Stimulated activated CD4-positive, alpha-beta T cell treated with anti-CD3 and anti-CD28 coated beads, Interleukin-15, amount 100 ng/mL, for 24 hours (primary cell): ENCODE measurements at regions not wholly inside any gene's neighbourhood (a gene's known extent, or its start where the extent isn't known, plus 50 kb on each side); places are given as distances from the start of the nearest gene placed in this dataset.

Experiments
- DNase-seq: peaks from one replicate; pipeline ENCODE4 v3.0.0-alpha.2; 2020

DNA sequence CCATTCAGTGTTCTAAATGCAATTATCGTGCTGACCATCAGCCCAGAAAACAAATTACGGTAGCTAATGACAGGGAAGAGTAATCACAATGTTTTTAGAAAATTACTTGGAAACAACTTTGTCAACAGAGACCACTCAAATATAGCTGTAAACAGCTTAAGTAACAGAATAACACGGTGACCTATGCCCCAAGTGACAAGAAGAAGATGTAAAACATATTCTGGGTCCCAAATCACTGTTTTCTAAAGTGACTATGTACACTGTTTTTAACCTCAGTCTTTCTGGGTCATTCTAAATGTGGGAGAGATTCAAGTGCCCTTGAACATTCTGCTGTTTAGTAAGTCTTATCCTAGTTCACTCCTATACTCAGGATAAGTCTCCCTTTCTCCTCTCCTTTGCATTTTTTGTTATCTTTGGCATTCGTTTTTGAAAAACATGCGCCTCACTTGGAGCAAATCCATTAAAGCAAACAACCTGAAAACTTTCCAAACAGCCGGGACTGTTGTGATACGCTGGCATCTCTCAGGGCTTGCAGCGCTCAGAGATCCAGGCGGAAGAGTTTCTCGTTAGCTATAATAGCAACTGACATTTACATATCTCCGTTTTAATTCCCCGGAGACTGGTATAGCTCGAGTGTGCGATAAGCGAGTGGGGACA lies 114.5 kb upstream of the SOX4 start:
- no peak for DNase-seq

DNA sequence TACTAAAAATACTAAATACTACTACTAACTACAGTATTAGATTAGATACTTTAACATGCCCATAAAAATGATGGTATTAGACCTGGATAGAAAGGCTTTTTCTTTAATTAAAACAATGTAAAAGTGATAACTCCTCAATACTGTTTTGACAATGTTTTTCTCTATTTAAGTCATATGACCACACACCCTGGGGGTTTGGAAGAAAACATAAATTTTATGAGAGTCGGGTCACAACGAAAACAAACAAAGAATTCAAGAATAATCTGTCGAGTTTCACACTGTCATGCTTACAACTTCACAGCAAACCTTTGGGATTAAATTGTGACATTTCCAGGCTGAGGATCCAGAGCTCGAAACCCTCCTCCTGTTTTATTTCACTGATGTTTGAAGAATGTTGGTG lies 107.4 kb upstream of the SOX4 start:
- no peak for DNase-seq

DNA sequence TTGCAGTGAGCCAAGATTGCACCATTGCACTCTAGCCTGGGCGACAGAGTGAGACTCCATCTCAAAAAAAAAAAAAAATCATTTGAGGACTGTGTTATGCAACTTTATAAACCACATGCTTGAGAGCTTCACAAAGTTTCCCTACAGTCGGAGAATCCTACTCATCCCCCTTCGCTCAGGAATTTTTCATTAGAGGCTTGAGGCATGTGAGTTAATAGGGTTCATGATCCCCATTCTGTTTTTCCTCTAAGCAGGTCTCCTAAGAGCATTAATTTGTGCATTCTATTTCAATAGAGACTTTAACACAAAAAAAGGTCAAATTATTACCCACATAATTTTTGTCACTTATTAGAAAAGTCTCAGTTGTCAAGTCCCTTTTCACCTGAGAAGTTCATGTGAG lies 103.7 kb upstream of the SOX4 start:
- DNase-seq = no peak

DNA sequence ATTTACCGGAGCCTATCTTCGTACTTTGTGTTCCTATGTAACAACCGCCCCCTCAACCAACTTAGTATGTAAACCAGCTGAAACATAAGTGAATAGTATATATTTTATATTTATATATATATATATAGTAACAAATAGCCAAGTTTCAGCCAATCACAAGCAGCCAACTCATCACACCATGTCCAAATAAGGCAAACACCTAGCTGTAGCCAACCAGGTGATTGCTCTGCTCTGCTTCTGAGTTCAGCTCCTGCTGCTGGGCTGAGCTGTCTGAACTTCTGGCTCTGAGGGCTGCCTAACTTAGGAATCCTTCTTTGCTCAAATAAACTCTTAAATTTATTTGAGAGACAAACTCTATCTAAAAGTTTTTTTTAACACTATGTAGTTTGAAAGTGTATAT lies 101.6 kb upstream of the SOX4 start:
- DNase-seq = no peak

DNA sequence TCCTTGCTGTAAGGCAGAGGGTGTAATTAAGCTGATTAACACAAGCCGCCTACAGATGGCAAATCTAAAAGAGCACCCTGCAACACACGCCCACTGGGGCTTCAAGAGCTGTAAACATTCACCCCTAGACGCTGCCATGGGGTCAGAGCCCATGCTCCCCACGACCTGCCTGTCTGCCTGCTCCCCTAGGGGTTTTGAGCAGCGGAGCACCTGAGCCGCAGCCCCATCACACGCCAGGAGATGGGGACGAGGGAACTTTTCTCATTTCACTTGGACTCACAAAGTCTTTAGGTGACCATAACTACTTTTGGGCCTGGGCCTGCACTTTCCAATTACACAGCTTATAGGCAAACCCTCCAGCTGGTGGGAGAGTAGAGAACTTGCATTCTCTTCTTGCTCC lies 99.0 kb upstream of the SOX4 start:
- DNase-seq = no peak

DNA sequence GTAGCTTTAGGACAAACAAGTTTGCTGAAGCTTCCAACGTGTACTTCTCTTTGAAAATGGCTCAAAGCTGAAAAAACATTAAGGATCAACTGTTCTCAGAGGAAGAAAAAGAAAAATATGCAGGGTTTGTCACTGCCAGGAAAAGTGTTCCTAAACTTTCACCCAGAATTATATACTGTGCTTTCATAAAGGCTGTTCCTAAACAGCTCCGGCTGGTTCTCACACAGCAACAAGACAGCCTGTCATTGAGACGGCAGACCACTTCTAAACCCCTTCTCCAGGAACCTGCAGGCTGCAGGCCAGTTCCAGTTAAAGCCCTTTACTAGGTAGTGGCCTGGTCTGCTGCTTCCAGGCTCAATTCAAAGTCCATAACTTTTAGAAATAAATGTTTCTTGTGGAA lies 97.4 kb upstream of the SOX4 start:
- DNase-seq = no peak

DNA sequence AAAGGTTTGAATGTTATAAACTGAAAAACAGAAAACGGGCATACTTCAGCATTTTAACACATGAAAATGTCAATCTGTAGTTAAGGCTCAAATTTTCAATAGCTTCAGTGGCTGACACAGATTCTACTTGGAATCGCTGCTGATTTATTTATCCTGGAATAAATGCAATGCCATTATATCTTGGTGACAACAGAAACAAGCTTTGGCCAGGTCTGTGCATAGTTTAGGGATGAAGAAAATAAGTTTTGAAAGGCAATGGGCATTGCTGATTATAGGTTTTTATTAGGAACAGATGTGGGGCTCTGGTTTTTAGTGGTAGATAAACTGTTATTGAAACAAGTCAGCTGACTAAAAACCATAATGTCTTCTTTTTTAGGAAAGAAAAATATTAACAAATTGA lies 96.8 kb upstream of the SOX4 start:
- no peak for DNase-seq

DNA sequence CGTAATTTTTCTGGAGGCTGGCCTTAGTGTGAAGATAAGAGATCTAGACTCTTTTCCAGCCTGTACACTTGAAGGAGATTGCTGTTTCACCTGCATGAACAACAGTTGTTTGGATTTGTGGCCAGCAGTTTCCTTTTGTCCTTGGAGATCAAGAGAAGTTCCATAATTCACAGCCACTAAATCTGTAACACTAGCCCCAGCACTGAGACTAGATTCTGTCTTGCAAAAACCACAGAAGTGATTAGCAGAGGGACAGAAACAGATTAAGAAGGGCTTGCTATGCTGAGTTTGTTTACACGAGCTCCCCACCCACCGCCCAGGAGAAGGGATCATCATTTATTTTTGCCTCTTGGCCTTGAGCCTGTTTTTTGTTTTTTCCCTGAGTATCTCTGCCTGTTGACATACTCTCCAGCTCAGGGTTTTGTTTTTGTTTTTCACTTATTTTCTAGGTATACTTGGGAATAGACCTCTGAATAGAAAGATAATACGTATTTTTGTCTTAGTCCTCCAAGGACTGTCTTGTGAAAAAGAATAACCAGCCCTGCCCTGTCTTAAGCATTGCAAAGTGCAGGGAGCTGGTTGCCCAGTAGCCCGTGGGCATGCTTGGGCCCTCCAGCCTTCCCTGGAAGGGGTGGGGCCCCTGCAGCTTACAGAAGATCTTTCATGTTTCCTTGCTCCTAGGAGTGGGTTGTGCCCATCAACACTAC lies 93.1 kb upstream of the SOX4 start:
- no peak for DNase-seq

DNA sequence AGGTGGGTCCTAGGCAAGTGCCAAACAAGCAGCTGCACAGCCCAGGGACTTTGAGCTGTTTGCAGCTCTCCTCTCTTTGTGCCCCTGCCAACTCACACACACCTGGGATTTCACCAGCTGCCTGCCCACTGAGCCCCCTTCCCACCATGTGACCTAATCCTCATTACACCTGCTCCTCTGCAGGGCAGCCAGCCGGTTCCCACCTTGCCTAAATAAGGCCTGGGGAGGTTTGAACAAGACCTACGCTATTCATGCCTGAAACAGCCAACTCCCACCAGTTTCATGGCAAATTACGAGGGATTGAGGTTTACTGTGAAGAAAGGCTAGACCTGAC lies 92.6 kb upstream of the SOX4 start:
- DNase-seq = no peak

DNA sequence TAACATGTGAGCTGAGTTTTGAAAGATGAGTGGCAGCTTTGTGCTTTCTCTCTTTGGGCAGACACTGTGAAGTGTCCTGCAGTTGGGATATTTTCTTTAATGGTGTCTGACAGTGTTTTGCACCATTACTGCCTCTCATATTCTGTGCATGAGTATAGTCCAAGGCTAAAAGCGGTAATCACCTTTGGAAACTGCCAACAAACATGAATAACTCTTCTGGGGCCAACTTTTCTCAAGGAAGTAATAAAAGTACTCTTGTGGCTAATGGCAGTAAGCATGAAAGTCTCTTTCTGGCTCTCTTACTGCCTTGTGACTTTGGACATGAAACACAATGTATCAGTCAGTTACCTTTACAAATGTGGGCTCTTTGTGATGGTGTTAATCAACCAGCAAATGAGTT lies 91.7 kb upstream of the SOX4 start:
- DNase-seq = no peak

DNA sequence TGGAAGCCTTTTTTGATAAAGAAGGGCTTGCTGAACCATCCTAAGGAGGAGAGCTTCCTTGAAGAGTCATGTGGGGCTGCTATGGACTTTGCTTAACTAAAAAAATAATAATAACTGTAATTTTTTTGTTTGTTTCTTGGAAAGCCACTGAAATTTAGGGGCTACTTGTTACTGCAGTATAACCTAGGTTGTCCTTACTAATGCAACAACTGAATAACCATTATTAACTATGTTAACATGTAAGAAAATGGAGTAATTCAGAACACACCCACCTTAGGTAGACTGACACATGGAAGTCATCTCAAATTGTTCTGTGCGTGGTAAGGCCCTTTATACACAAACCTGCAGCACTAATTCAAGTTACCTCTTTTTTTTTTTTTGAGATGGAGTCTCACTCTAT lies 90.9 kb upstream of the SOX4 start:
- no peak for DNase-seq

DNA sequence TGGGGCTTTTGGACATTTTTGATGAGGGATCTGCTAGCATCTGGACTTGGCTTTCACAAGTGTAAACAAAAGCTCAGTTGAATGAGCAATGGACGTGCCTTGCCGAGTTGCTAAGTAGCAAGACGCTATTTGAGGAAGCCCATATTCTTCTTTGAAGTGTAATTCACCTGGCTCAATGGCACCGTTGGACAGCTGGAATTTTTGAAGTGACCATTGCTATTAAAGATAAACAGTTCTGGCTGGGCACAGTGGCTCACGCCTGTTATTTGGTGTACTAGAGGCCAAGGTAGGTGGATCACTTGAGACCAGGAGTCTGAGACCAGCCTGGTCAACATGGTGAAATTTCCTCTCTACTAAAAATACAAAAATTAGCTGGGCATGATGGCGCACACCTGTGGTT lies 88.8 kb upstream of the SOX4 start:
- DNase-seq = no peak

DNA sequence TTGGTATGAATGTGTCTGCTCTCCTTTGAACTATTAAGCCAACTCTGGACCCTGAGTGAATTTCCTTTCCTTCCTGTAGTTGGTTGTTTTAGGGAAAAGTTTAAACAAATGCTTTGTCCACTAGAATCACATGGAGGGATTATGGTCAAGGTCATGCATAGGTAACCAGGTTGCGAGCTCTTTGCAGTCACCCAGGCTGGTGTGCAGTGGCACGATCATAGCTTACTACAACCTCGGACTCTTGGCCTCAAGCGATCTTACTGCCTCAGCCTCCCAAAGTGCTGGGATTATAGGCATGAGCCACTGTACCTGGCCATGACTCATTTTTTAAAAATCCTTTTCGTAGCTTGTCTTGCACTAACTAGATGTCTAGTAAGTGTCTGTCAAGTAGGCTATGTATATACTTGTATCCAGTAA lies 88.0 kb upstream of the SOX4 start:
- DNase-seq = no peak

DNA sequence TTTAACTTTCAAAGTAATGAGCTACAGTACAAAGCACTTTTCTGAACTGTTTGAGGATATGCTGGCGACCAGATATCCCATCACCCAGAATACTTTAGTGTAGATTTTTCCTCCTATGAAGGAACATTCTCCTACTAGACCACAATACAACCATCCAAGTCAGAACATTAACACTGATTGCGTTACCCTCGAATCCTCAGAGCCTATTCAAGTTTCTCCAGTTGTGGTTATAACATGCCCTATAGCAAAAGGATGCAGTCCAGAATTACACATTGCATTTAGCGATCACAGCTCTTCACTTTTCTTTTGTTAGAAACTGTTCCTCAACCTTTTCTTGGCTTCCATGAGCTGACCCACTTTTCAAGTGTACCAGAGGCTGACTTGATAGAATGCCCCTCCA lies 87.4 kb upstream of the SOX4 start:
- DNase-seq = no peak

DNA sequence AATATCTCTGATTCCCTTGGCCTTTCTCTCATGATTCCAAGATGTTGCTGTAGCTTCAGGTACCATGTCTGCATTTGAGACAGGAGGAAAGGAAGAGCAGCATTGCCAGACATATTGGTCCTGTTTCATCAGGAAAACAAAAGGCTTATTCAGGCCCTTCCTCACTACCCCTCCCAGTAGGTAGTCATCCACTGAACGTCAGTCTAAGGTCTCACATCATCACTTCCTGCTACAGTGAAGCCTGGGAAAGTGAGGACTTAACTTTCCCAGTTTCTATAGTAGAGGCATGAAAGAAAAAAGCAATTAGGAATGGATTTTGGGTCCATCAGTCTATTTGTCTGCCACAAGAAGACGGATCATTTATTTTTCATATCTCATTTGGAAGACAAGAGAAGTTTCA lies 85.7 kb upstream of the SOX4 start:
- DNase-seq = no peak

DNA sequence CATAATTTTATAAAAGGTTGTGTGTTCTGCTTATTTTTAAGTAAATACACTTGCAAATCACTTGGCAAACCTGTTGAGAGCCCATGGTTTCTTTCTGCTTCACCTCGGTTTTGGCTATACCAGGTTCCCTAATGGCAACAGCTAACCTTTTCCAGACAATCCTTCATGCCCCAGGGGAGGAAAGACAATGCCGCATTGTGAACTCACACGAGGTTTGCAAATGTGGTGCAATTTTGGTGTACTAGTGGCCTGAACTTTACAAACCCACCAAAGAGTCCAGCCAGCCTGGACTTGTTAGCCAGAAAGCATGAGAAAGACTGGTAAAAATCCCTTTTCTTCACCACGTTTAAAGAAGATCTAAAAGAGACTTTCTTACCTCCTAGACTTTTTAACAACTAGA lies 84.8 kb upstream of the SOX4 start:
- no peak for DNase-seq

DNA sequence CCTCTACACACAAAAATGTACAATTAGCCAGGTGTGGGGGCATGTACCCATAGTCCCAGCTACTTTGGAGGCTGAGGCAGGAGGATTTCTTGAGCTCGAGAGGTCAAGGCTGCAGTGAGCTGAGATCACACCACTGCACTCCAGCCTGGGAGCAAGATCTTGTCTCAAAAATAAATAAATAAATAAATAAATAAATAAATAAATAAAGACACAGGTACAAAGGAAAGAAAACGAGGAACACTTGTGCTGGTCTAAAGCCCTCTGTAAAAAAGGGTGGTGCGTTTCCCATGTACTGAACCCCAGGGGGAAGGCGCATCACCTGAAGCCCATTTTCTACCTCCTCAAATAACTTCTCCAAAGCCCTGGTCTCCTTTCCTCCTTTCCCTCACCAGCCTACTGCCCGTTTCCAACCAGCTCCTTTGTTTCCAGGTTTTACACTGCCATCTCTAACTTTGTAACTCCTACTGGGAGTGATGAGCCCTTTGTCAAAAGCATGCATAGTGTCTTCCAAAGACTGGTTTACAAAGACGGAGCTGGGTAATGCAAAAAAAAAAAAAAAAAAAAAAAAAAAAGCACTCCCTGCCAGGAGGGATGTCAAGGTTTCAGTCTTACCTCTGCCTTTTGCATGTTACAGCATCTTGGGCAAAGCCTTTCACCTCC lies 81.5 kb upstream of the SOX4 start:
- DNase-seq = no peak

DNA sequence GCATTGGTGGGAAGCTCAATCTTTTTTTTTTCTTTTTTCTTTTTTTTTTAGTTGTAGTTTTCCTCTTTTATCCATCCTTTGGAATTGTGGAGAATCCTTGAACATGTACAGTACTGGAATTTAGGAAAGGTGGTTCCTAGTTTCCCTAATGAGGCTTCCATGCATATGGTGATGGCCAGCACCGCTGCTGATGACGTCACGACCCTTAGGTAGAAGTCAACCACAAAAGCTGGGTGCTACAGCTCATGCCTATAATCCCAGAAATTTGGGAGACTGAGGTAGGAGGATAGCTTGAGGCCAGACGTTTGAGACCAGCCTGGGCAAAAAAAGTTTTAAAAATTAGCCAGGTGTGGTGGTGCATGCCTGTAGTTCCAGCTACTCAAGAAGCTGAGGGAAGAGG lies 79.3 kb upstream of the SOX4 start:
- no peak for DNase-seq

DNA sequence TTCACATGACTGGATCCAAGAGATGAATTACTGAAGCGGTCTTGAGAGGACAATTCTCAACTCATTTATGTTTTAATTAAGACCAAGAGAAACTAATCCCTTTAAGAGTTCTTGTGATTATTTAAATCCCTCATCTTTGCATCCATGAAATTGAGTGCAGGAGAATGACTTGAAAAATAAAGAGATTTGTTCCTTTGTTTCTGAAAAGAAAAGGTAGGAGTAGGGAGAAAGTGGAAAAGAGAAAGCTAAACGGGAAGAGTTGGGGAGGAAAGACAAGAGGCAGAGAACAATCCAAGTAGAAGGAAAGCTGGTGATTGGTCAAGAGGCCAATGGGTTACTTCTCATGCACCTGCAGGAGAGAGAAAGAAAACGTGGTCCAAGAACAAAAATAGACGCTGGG lies 75.2 kb upstream of the SOX4 start:
- no peak for DNase-seq

DNA sequence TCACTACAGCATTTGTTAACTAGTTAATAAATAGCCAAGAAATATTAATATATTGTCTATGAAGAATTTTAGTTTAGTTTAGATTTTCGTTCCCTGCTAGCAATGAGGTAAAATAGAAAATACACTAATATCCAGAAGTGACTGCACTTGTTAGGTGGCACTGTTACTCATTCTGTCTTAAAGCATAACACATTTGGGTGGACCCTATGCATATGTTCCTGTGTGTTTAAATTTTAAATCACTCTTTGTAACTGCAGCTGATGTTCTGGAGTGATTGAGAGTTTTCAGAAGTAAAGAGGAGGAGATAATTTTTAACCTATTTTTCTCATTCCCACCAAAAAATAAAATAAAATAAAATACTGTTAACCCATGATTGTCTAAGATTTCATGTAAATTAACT lies 73.9 kb upstream of the SOX4 start:
- DNase-seq = no peak

DNA sequence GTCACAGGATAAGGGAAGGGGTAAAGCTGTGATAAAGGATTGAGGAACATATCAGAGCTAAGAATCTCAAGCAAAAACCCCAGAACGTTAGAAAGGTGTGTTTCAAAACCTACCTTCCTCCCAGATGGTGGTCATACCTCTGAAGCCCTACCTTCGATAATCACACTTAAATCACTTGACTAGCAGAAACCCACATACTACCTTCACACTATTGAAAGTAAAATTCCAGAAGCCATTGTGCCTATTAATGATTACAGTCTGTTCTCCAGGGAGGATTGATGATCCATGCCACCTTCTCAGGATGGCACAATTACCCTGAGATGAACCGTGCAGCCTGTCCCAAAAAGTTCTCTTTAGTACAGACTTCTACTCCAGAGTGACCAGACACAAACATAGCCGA lies 72.3 kb upstream of the SOX4 start:
- DNase-seq = no peak

DNA sequence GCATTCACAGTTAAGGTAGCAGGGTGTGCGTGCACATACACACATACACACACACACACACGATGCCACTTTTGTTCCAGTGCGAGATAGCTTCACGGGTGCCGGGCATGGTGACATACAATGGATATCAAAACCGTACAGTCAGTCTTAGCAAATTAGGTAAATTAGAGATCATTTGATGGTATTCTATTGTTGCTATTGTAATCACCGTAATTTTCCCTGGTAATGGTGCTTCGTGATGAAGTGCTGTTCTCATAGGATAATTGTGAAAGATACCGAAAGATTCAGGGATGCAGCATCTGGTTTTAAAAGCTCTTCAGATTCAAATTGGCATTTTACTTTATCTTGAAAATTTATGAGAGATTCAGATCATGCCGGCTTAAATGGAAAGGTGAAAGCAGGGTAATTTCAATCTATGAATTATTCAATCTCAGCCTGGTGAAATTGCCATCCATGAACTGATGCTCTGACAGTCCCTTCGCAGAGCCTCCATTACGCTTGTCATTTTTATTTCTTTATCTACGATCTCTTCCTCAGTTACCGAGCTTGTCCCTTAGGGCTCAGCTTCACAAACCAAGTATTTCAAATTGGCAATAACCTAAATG lies 71.3 kb upstream of the SOX4 start:
- DNase-seq = no peak

DNA sequence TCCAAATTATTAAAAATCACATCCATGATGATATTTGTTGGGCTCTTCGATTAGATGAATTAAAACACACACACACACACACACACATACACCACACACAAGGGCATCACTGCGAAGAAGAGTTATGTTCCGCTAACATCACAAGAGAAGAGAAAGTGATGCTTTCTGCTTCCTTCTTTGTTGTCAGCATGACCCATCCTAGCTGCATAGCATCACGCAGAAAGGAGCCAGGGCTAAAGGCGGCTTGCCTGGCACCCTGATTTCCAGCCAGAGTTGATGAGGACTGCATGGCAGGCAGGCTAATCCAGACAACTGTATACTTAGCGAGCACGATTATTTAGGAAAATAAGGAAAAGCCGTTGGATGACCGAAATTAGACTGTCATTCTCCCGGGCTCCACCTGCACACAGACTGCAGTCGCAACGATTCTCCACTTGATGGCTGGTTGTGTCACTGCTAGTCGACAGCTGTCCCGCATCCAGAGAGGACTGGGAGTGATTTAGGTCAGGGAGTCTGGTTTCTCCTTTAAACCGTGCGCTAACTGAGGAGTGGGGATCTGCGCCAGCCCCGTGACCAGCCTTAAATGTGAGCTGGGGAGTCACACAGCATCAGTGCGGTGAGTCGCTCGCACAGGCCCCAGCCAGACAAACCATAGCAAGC lies 70.6 kb upstream of the SOX4 start:
- no peak for DNase-seq

DNA sequence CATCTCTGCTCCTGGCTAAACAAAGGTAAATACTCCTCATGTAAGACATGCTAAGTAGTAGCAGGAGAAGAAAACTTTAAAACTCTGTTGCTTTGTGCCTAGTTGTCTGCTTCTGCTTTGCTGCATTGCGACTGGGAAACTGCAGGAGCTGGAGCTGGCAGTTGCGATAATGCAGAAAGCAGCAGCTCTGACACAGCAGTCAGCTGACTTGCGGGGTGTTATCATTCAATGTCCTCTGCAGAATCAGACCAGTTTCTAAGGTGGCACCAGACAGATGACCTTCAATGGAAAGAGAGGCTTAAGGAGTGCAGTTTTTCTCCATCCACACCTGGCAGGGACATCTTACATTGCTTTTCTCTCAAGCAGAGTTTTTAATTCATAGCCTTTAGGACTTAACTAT lies 69.9 kb upstream of the SOX4 start:
- no peak for DNase-seq
